ENCODE measurements at regions not wholly inside any gene's neighbourhood (a gene's known extent, or its start where the extent isn't known, plus 50 kb on each side); places are given as distances from the start of the nearest gene placed in this dataset.

DNA sequence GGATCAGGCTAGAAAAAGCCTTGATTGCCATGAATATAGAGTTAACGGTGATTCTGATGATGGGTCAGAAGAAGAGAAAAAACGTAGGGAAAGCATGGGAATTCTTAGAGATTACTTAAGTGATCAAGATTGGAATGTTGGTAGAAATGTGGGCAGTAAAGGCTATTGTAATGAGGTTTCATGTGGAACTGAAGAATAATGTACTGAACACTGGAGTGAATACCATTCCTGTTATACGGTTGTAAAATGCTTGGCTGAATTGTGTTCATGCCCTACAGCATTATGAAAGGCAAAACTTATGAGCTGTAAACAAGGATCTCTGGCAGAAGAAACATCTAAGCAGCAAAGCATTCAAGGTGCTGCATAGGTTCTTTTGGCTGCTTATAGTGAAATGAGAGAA, 414.1 kb upstream of the CBLB start:
- ATAC-seq, result no peak
- Histone ChIP-seq H3K4me1 (ENCODE audit: control insufficient read depth, insufficient read depth, low read length) (no peaks in the 10 kb centered on the region), H3K27me3 (ENCODE audit: control insufficient read depth, insufficient read depth) (no peaks in the 10 kb centered on the region), H3K4me3 (ENCODE audit: low read length) (no peak overlapping the region), H3K9me3 (ENCODE audit: control insufficient read depth, low read length) (no peaks in the 10 kb centered on the region), H3K27ac (ENCODE audit: low read length) (no peak overlapping the region)
- DNase-seq, result no peak
- WGBS, result 88% methylated on average over 3 of the region's 3 CpGs
- intact Hi-C loops (cut with DNase I), result no loop called here

DNA sequence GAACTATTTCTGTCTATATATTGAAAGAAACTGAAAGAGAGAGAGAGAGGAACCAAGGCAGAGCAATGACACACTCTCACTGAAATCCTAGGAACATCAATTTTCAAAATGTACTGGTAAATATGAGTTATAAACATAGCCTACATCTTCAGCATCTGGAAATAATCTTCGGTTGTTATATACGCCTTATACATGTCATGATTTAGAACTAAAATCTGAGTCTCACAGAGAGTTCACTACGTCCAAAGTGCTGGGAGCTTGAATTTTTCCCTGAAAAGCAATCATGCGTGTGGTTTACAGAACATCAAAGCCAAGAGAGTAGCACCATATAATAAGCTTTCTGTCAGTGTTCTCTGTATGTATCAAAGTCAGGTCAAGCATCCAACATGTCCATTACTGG, 420.0 kb upstream of the CBLB start:
- no peaks in the 10 kb centered on the region for H3K27me3 ChIP-seq (ENCODE audit: control insufficient read depth, insufficient read depth)
- intact Hi-C loops (cut with DNase I), result no loop called here
- H3K27ac ChIP-seq (ENCODE audit: low read length), result no peak overlapping the region
- ATAC-seq, result no peak
- no peaks in the 10 kb centered on the region for H3K4me1 ChIP-seq (ENCODE audit: control insufficient read depth, insufficient read depth, low read length)
- H3K9me3 ChIP-seq (ENCODE audit: control insufficient read depth, low read length), result no peaks in the 10 kb centered on the region
- no peak for DNase-seq
- no peak overlapping the region for H3K4me3 ChIP-seq (ENCODE audit: low read length)
- 95% methylated on average over 4 of the region's 4 CpGs for WGBS

DNA sequence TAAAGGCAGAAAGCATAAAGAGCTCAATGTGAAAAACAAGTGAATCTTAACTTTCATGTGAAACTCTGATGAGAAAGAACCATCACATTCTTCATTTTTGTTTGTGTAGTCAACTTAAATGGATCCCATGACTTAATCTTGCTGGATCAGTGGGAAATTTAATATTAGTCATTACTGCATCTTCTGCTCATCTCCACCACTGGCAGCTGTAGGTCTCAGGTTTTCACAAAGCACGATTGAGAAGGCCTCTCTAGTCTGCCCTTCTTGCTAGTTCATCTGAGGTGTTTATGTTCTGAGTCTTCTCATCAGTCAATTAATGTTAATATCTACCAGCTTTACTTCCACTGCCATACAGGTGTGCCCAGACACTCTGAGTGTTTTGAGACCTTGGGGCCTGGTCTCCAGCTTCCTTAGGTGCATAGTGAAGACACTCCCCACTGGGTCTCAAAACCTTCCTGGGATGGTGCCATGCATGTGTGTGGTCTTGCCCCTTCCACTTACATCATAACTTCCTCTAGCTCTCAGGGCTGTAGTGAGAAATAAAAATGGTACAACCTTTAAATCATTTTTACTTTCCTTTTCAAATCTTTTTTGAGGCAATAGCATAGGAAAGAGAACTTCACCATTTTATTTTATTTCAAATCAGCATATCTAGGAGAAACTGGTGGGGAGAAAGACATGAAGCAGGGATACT, 421.6 kb upstream of the CBLB start:
- H3K9me3 ChIP-seq (ENCODE audit: control insufficient read depth, low read length), result no peaks in the 10 kb centered on the region
- no peaks in the 10 kb centered on the region for H3K4me1 ChIP-seq (ENCODE audit: control insufficient read depth, insufficient read depth, low read length)
- intact Hi-C loops (cut with DNase I), result no loop called here
- no peak for DNase-seq
- no peak overlapping the region for H3K4me3 ChIP-seq (ENCODE audit: low read length)
- H3K27ac ChIP-seq (ENCODE audit: low read length), result no peak overlapping the region
- no peak for ATAC-seq
- no peaks in the 10 kb centered on the region for H3K27me3 ChIP-seq (ENCODE audit: control insufficient read depth, insufficient read depth)
- WGBS, result 88% methylated on average over 1 of the region's 1 CpG

DNA sequence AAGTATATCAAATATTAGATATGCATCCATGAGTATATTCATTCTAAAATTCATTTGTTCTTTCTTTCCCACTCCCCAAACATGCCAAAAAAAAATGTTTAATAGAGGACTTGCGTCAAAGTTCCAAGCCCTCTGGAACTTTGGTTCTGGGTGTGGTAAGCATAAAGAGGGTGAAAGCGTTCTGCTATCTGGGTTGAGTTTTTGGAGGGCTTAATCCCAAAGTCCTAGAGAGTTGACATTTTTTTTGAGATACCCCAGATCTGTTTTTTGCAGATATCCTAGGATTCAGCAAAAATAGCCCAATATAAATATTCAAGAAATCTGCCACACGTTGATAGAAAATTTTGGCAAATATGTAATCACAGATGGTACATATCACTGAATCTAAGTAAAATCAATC, 424.3 kb upstream of the CBLB start:
- H3K9me3 ChIP-seq (ENCODE audit: control insufficient read depth, low read length), result no peaks in the 10 kb centered on the region
- no peak overlapping the region for H3K4me3 ChIP-seq (ENCODE audit: low read length)
- no peak overlapping the region for H3K27ac ChIP-seq (ENCODE audit: low read length)
- intact Hi-C loops (cut with DNase I), result no loop called here
- no peaks in the 10 kb centered on the region for H3K27me3 ChIP-seq (ENCODE audit: control insufficient read depth, insufficient read depth)
- no peaks in the 10 kb centered on the region for H3K4me1 ChIP-seq (ENCODE audit: control insufficient read depth, insufficient read depth, low read length)
- ATAC-seq (no peak), DNase-seq (no peak)
- WGBS, result 67% methylated on average over 3 of the region's 3 CpGs

DNA sequence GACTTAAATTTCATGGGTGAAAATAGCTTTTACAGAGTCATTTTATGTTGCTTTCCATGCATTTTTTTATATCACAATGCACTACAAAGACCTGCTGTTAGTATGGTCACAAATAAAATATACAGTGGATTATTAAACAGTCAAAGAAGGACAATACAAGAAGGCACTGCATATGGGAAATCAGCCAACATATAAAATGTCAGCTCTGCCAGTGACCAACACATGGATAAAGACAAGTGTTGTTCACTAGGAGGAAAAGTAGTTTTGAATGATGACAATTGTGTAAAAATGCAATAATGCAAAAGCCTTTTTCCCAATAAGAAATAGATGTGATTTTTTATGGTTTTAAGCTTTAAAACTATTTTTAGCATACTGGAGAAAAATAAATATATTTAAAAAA, 425.3 kb upstream of the CBLB start:
- intact Hi-C loops (cut with DNase I), result no loop called here
- Histone ChIP-seq H3K27ac (ENCODE audit: low read length) (no peak overlapping the region), H3K27me3 (ENCODE audit: control insufficient read depth, insufficient read depth) (no peaks in the 10 kb centered on the region), H3K4me1 (ENCODE audit: control insufficient read depth, insufficient read depth, low read length) (no peaks in the 10 kb centered on the region), H3K9me3 (ENCODE audit: control insufficient read depth, low read length) (no peaks in the 10 kb centered on the region), H3K4me3 (ENCODE audit: low read length) (no peak overlapping the region)
- ATAC-seq, result no peak
- no peak for DNase-seq

DNA sequence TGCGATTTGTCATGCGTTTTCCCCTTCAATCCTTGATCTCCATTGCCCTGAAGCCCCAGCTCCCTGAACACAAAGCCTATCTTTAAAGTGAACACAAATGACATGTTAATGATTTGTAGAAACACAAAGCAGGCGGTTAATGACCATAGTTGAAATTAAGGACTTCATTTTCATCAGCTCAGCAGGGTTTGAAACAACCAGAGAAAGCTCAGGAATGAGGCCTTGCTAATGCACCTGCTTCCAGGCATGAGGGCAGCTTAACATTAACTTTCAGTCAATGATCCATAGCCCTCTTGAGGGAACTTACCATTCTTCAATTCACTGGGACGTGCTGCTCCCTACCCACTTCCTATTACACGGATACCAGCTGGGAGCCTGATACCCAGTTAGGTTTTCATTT, 427.2 kb upstream of the CBLB start:
- ATAC-seq (no peak), DNase-seq (no peak)
- Histone ChIP-seq H3K27ac (ENCODE audit: low read length) (no peak overlapping the region), H3K4me1 (ENCODE audit: control insufficient read depth, insufficient read depth, low read length) (no peaks in the 10 kb centered on the region), H3K9me3 (ENCODE audit: control insufficient read depth, low read length) (no peaks in the 10 kb centered on the region), H3K4me3 (ENCODE audit: low read length) (no peak overlapping the region), H3K27me3 (ENCODE audit: control insufficient read depth, insufficient read depth) (no peaks in the 10 kb centered on the region)
- 93% methylated on average over 5 of the region's 5 CpGs for WGBS
- intact Hi-C loops (cut with DNase I), result no loop called here

DNA sequence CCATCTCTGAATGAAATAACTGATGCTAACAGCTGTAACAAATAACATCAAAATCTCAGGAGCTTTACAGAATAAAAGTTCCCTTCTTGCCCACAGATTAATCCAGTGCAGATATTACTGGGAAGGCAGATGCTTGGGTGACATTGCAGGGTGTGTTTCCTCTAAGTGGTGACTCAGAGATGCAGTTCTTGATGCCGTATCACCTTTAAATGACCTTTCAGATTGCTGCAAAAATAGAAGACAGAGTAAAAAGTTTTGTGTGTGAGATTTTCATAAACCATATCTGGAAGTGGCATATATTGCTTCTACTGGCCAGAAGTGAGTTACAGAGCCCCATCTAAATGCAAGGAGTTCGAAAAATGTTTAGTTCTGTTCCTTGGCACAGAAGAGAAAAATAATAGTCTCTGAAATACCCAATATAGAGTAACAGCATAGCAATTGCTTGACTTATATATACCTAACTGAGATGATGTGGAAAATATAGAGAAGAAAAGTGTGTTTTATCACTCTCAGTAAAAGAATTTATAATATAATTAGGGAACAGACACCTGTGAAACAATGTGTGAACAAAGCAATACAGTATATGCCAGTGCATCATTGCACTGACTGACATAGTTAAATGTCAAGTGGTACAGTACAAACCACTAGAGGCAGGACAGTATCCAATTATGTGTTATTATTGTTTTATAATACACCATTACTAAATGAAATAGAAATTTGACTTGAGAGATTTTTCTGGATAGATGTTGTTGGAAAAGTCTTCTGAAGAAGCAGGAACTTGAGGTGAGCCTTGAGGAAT, 430.7 kb upstream of the CBLB start:
- no peaks in the 10 kb centered on the region for H3K27me3 ChIP-seq (ENCODE audit: control insufficient read depth, insufficient read depth)
- 46% methylated on average over 2 of the region's 2 CpGs for WGBS
- intact Hi-C loops (cut with DNase I), result no loop called here
- no peaks in the 10 kb centered on the region for H3K9me3 ChIP-seq (ENCODE audit: control insufficient read depth, low read length)
- DNase-seq, result no peak
- H3K4me1 ChIP-seq (ENCODE audit: control insufficient read depth, insufficient read depth, low read length), result no peaks in the 10 kb centered on the region
- no peak overlapping the region for H3K27ac ChIP-seq (ENCODE audit: low read length)
- H3K4me3 ChIP-seq (ENCODE audit: low read length), result no peak overlapping the region
- ATAC-seq, result no peak

DNA sequence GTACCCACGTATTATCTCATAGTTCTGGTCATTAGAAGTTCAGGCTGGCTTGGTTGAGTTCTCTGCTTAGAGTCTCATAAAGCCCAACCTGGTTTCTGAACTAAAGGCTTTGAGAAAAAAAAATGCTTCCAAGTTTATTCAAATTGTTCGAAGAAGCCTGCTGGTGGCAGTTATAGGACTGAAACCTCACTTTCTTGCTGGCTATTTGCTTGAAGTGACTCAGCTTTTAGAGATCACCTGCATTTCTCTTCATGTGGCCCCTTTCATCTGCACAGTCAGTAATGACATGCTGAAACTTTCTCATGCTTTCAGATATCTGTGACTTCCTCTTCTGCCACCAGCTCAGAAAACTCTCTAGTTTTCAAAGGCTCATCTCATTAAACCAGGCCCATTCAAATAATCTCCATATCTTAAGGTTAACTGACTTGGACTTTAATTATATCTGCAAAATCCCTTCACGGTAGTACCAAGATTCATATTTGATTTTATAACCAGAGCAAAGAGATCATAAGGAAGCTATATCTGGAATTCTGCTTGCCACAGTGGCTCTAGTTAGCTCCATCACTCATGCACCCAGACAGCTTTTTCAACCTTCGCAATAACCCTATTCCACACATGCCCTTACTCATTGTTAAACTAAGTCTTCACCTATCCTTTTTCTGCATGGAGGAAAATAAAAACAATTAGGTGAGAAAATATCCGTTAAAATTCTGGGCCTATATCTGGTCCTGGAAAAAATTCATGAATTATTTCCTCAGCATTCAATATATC, 433.8 kb upstream of the CBLB start:
- Histone ChIP-seq H3K4me1 (ENCODE audit: control insufficient read depth, insufficient read depth, low read length) (no peaks in the 10 kb centered on the region), H3K27ac (ENCODE audit: low read length) (no peak overlapping the region), H3K27me3 (ENCODE audit: control insufficient read depth, insufficient read depth) (no peaks in the 10 kb centered on the region), H3K4me3 (ENCODE audit: low read length) (no peak overlapping the region), H3K9me3 (ENCODE audit: control insufficient read depth, low read length) (no peaks in the 10 kb centered on the region)
- intact Hi-C loops (cut with DNase I), result no loop called here
- ATAC-seq (no peak), DNase-seq (no peak)
- 64% methylated on average over 5 of the region's 5 CpGs for WGBS

DNA sequence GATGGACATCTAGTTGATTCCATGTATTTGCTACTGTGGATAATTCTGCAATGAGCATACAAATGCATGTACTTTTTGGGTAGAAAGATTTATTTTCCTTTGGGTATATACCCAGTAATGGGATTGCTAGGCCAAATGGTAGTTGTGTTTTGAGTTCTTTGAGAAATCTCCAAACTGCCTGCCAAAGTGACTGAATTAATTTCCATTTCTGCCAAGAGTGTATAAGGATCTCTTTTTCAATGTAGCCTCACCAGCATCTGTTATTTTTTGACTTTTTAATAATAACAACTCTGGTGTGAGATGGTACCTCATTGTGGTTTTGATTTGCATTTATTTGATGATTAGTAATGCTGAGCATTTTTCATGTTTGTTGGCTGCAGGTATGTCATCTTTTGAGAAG, 435.0 kb upstream of the CBLB start:
- DNase-seq (no peak), ATAC-seq (no peak)
- H3K9me3 ChIP-seq (ENCODE audit: control insufficient read depth, low read length), result no peaks in the 10 kb centered on the region
- H3K27ac ChIP-seq (ENCODE audit: low read length), result no peak overlapping the region
- no peak overlapping the region for H3K4me3 ChIP-seq (ENCODE audit: low read length)
- intact Hi-C loops (cut with DNase I), result no loop called here
- H3K4me1 ChIP-seq (ENCODE audit: control insufficient read depth, insufficient read depth, low read length), result no peaks in the 10 kb centered on the region
- H3K27me3 ChIP-seq (ENCODE audit: control insufficient read depth, insufficient read depth), result no peaks in the 10 kb centered on the region

DNA sequence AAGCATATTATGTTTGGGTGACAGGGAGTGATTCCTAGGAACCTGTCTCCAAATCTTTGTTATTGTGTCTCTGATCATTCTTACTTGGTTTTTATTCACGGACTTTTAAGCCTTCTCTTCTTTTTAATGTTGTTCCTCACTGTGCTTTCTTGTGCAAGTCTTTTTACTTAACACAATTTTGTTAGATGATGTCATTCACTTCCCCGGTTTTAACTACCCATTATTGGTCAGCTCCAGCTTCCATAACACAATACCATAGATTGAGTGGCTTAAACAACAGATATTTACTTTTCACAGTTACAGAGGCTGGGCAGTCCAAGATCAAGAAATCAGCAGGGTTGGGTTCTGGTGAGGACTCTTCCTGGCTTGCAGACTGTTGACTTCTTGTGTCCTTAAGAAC, 436.3 kb upstream of the CBLB start:
- no peak for DNase-seq
- H3K4me3 ChIP-seq (ENCODE audit: low read length), result no peak overlapping the region
- 75% methylated on average over 2 of the region's 2 CpGs for WGBS
- intact Hi-C loops (cut with DNase I), result no loop called here
- no peak for ATAC-seq
- H3K9me3 ChIP-seq (ENCODE audit: control insufficient read depth, low read length), result no peaks in the 10 kb centered on the region
- H3K27me3 ChIP-seq (ENCODE audit: control insufficient read depth, insufficient read depth), result no peaks in the 10 kb centered on the region
- no peaks in the 10 kb centered on the region for H3K4me1 ChIP-seq (ENCODE audit: control insufficient read depth, insufficient read depth, low read length)
- H3K27ac ChIP-seq (ENCODE audit: low read length), result no peak overlapping the region

DNA sequence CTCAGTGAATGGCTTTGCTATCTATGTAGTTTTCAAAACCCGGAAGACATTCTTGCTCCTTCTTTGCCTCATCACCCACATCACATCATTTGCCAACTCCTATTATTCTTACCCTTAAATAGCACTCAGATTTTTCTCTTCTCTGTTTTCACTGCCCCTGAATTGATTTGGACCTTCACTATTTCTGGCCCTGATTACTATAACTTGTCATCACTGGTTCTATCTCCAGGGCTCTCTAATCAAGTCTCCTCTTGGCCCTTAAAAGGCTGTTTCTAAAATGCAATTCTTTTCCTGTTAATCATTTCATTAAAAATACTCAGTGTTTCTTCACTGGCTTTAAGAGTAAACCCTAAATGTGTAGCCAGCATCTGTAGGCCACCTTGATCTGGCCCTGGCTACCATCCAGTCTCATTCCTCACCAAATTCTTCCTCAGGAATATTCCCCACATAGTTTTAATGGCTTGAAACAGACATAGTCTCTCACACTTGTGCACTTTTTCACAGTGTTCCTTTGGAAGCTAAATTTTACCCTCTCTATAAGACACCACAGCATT, 437.1 kb upstream of the CBLB start:
- intact Hi-C loops (cut with DNase I), result no loop called here
- Histone ChIP-seq H3K9me3 (ENCODE audit: control insufficient read depth, low read length) (no peaks in the 10 kb centered on the region), H3K4me3 (ENCODE audit: low read length) (no peak overlapping the region), H3K4me1 (ENCODE audit: control insufficient read depth, insufficient read depth, low read length) (no peaks in the 10 kb centered on the region), H3K27me3 (ENCODE audit: control insufficient read depth, insufficient read depth) (no peaks in the 10 kb centered on the region), H3K27ac (ENCODE audit: low read length) (no peak overlapping the region)
- ATAC-seq (peak in 1 of 2 donors; percentile 14), DNase-seq (no peak)
- 63% methylated on average over 1 of the region's 1 CpG for WGBS

All from right cardiac atrium (tissue), 5 donors.